22Rv1 (cell line): ENCODE measurements at regions not wholly inside any gene's neighbourhood (a gene's known extent, or its start where the extent isn't known, plus 50 kb on each side); places are given as distances from the start of the nearest gene placed in this dataset.

Source experiments
- CTCF ChIP-seq: fragments of 450-650 bp; IDR thresholded peaks from 2 replicates; pipeline ENCODE4 v1.5.1; 2017; ENCODE audit warnings: mild to moderate bottlenecking
- ZFX ChIP-seq: fragments of 450-650 bp; IDR thresholded peaks from 2 replicates; pipeline ENCODE4 v1.6.1; 2017; ENCODE audit warnings: antibody characterized with exemption, borderline replicate concordance

DNA sequence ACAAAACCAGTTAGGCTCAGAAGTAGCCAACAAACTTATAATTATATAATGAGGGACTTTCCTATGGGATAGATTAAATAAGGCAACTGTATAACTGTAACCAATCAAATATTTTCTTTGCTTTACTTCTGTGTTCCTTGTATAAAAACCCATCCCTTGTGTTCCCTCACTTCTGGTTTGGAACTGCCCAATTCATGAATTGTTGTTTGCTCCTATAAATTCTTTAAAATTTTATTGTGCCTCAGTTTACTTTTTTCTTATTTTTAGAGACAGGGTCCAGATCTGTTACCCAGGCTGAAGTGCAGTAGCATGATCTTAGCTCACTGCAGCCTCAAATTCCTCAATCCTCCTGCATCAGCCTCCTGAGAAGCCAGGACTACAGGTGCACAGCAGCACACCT, 155.7 kb downstream of the SMAD6 start:
- TF ChIP-seq CTCF (no peak), ZFX (no peak)
